ENCODE measurements at regions not wholly inside any gene's neighbourhood (a gene's known extent, or its start where the extent isn't known, plus 50 kb on each side); places are given as distances from the start of the nearest gene placed in this dataset.

- no peak for DNase-seq (ENCODE audit: low read depth)
Measured at GRCh38 chr2:18503376-18504228, 56.9 kb downstream of the RDH14 start.

- DNase-seq (ENCODE audit: low read depth), result no peak
Measured at GRCh38 chr2:18502142-18502541, 58.3 kb downstream of the RDH14 start.

- DNase-seq (ENCODE audit: low read depth), result no peak
Measured at GRCh38 chr2:18501729-18502128, 58.7 kb downstream of the RDH14 start.

GRCh38 chr2:18501156-18501555 is 59.3 kb downstream of the RDH14 start:
- no peak for DNase-seq (ENCODE audit: low read depth)

GRCh38 chr2:18500333-18500732 is 60.1 kb downstream of the RDH14 start:
- DNase-seq (ENCODE audit: low read depth), result no peak

GRCh38 chr2:18498531-18498930 is 61.9 kb downstream of the RDH14 start:
- no peak for DNase-seq (ENCODE audit: low read depth)

- DNase-seq (ENCODE audit: low read depth), result no peak
Measured at GRCh38 chr2:18496516-18496915, 63.9 kb downstream of the RDH14 start.

GRCh38 chr2:18495058-18495457 is 65.4 kb downstream of the RDH14 start:
- no peak for DNase-seq (ENCODE audit: low read depth)

GRCh38 chr2:18492721-18493120 is 67.7 kb downstream of the RDH14 start:
- no peak for DNase-seq (ENCODE audit: low read depth)

- DNase-seq (ENCODE audit: low read depth), result no peak
Measured at GRCh38 chr2:18491577-18491976, 68.9 kb downstream of the RDH14 start.

GRCh38 chr2:18490901-18491300 is 69.6 kb downstream of the RDH14 start:
- DNase-seq (ENCODE audit: low read depth), result no peak

GRCh38 chr2:18487106-18487913 is 73.1 kb downstream of the RDH14 start:
- no peak for DNase-seq (ENCODE audit: low read depth)

GRCh38 chr2:18484625-18485024 is 75.8 kb downstream of the RDH14 start:
- DNase-seq (ENCODE audit: low read depth), result no peak

GRCh38 chr2:18483896-18484295 is 76.6 kb downstream of the RDH14 start:
- no peak for DNase-seq (ENCODE audit: low read depth)

- DNase-seq (ENCODE audit: low read depth), result no peak
Measured at GRCh38 chr2:18482666-18483065, 77.8 kb downstream of the RDH14 start.

- DNase-seq (ENCODE audit: low read depth), result no peak
Measured at GRCh38 chr2:18479947-18480369, 80.5 kb downstream of the RDH14 start.

- DNase-seq (ENCODE audit: low read depth), result no peak
Measured at GRCh38 chr2:18477293-18477692, 83.2 kb downstream of the RDH14 start.

GRCh38 chr2:18476484-18476883 is 84.0 kb downstream of the RDH14 start:
- no peak for DNase-seq (ENCODE audit: low read depth)

- DNase-seq (ENCODE audit: low read depth), result no peak
Measured at GRCh38 chr2:18475884-18476283, 84.6 kb downstream of the RDH14 start.

GRCh38 chr2:18474700-18475099 is 85.8 kb downstream of the RDH14 start:
- no peak for DNase-seq (ENCODE audit: low read depth)

- DNase-seq (ENCODE audit: low read depth), result no peak
Measured at GRCh38 chr2:18473241-18474181, 86.9 kb downstream of the RDH14 start.

- DNase-seq (ENCODE audit: low read depth), result no peak
Measured at GRCh38 chr2:18467749-18468360, 92.6 kb downstream of the RDH14 start.

All from activated gamma-delta T cell treated with anti-CD3 and anti-CD28 coated beads, Interleukin-2, amount 50 U/mL, for 16 hours (primary cell).